Parathyroid adenoma (tissue), 2 donors: ENCODE measurements at regions not wholly inside any gene's neighbourhood (a gene's known extent, or its start where the extent isn't known, plus 50 kb on each side); places are given as distances from the start of the nearest gene placed in this dataset.

Source experiments
- H2AFZ ChIP-seq: fragments of 300-600 bp; sonication (generic); one replicate; pipeline ENCODE4 v1.7.0; 2017; ENCODE audit warnings: antibody characterized with exemption, mild to moderate bottlenecking
- H3K27ac ChIP-seq: fragments of 300-600 bp; sonication (generic); one replicate; pipeline ENCODE4 v1.7.0; 2017
- H3K27me3 ChIP-seq: fragments of 300-600 bp; sonication (generic); one replicate; pipeline ENCODE4 v1.7.0; 2017; ENCODE audit warnings: low read length; ENCODE audit not compliant: control insufficient read depth, insufficient read depth
- H3K36me3 ChIP-seq: fragments of 300-600 bp; sonication (generic); one replicate; pipeline ENCODE4 v1.7.0; 2017; ENCODE audit warnings: low read length; ENCODE audit not compliant: control insufficient read depth, insufficient read depth
- H3K4me1 ChIP-seq: fragments of 300-600 bp; sonication (generic); one replicate; pipeline ENCODE4 v1.7.0; 2017; ENCODE audit warnings: control low read depth
- H3K4me2 ChIP-seq: fragments of 300-600 bp; sonication (generic); one replicate; pipeline ENCODE4 v1.7.0; 2017; ENCODE audit warnings: low read length
- H3K4me3 ChIP-seq: fragments of 300-600 bp; sonication (generic); one replicate; pipeline ENCODE4 v1.7.0; 2017; ENCODE audit warnings: low read depth, low read length
- H3K79me2 ChIP-seq: fragments of 300-600 bp; sonication (generic); one replicate; pipeline ENCODE4 v1.7.0; 2017; ENCODE audit warnings: control low read depth
- H3K9ac ChIP-seq: fragments of 300-600 bp; sonication (generic); one replicate; pipeline ENCODE4 v1.7.0; 2017; ENCODE audit warnings: mild to moderate bottlenecking
- H3K9me3 ChIP-seq: fragments of 300-600 bp; sonication (generic); one replicate; pipeline ENCODE4 v1.7.0; 2017; ENCODE audit warnings: low read length; ENCODE audit not compliant: control insufficient read depth
- TF ChIP-seq, protein P1 (sequence below): fragments of 300-600 bp; sonication (generic); IDR thresholded peaks from one replicate; pipeline ENCODE4 v1.7.0; 2017; ENCODE audit warnings: antibody characterized with exemption, mild to moderate bottlenecking
- donor health status: primary hyperparathyroidism.

- Histone ChIP-seq H3K27ac (no peak overlapping the region), H3K4me2 (no peak overlapping the region), H3K9me3 (no peaks in the 10 kb centered on the region), H3K9ac (no peak overlapping the region), H3K79me2 (no peaks in the 10 kb centered on the region), H3K4me3 (no peak overlapping the region), H2AFZ (no peak overlapping the region), H3K4me1 (no peaks in the 10 kb centered on the region), H3K36me3 (no peaks in the 10 kb centered on the region), H3K27me3 (no peaks in the 10 kb centered on the region)
- TF ChIP-seq, protein P1, sequence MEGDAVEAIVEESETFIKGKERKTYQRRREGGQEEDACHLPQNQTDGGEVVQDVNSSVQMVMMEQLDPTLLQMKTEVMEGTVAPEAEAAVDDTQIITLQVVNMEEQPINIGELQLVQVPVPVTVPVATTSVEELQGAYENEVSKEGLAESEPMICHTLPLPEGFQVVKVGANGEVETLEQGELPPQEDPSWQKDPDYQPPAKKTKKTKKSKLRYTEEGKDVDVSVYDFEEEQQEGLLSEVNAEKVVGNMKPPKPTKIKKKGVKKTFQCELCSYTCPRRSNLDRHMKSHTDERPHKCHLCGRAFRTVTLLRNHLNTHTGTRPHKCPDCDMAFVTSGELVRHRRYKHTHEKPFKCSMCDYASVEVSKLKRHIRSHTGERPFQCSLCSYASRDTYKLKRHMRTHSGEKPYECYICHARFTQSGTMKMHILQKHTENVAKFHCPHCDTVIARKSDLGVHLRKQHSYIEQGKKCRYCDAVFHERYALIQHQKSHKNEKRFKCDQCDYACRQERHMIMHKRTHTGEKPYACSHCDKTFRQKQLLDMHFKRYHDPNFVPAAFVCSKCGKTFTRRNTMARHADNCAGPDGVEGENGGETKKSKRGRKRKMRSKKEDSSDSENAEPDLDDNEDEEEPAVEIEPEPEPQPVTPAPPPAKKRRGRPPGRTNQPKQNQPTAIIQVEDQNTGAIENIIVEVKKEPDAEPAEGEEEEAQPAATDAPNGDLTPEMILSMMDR, result no peak
Measured at GRCh38 chr3:66827726-66828125, 170.4 kb upstream of the KBTBD8 start.

DNA sequence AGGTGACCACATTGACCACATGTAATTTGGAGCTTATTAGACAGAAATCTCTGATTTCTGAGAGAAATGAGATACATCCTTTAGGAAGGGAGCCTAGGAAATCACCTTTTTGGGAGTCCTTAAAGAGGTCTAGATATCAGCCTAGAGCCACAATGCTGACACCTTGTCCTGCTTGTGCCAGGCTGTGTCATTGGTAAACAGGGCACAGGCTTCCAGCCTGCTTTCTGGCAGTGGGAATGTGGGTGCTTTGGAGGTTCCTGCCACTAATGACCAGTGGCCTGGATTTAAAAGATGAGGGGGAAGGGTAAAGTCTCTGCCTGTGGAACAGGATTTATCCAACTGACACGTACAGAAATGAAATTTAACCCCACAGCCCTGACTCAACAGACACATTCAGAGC is 169.8 kb upstream of the KBTBD8 start:
- H3K9me3 ChIP-seq, result no peaks in the 10 kb centered on the region
- no peaks in the 10 kb centered on the region for H3K27me3 ChIP-seq
- H3K27ac ChIP-seq, result no peak overlapping the region
- no peak overlapping the region for H3K9ac ChIP-seq
- H2AFZ ChIP-seq, result no peak overlapping the region
- TF ChIP-seq, protein P1, result no peak
- no peaks in the 10 kb centered on the region for H3K4me1 ChIP-seq
- H3K4me2 ChIP-seq, result no peak overlapping the region
- no peak overlapping the region for H3K4me3 ChIP-seq
- no peaks in the 10 kb centered on the region for H3K36me3 ChIP-seq
- no peaks in the 10 kb centered on the region for H3K79me2 ChIP-seq

- Histone ChIP-seq H3K4me2 (no peak overlapping the region), H3K4me3 (no peak overlapping the region), H3K9ac (no peak overlapping the region), H3K36me3 (no peaks in the 10 kb centered on the region), H3K27ac (no peak overlapping the region), H3K4me1 (no peaks in the 10 kb centered on the region), H2AFZ (no peak overlapping the region), H3K9me3 (no peaks in the 10 kb centered on the region), H3K79me2 (no peaks in the 10 kb centered on the region), H3K27me3 (no peaks in the 10 kb centered on the region)
- TF ChIP-seq, protein P1, result no peak
Measured at GRCh38 chr3:66830301-66830700, 167.8 kb upstream of the KBTBD8 start.

GRCh38 chr3:66831931-66832330 is 166.2 kb upstream of the KBTBD8 start:
- H2AFZ ChIP-seq, result no peak overlapping the region
- no peaks in the 10 kb centered on the region for H3K4me1 ChIP-seq
- H3K4me2 ChIP-seq, result no peak overlapping the region
- no peaks in the 10 kb centered on the region for H3K9me3 ChIP-seq
- H3K79me2 ChIP-seq, result no peaks in the 10 kb centered on the region
- no peak overlapping the region for H3K9ac ChIP-seq
- H3K36me3 ChIP-seq, result no peaks in the 10 kb centered on the region
- TF ChIP-seq, protein P1, result no peak
- no peak overlapping the region for H3K27ac ChIP-seq
- H3K4me3 ChIP-seq, result no peak overlapping the region
- no peaks in the 10 kb centered on the region for H3K27me3 ChIP-seq

DNA sequence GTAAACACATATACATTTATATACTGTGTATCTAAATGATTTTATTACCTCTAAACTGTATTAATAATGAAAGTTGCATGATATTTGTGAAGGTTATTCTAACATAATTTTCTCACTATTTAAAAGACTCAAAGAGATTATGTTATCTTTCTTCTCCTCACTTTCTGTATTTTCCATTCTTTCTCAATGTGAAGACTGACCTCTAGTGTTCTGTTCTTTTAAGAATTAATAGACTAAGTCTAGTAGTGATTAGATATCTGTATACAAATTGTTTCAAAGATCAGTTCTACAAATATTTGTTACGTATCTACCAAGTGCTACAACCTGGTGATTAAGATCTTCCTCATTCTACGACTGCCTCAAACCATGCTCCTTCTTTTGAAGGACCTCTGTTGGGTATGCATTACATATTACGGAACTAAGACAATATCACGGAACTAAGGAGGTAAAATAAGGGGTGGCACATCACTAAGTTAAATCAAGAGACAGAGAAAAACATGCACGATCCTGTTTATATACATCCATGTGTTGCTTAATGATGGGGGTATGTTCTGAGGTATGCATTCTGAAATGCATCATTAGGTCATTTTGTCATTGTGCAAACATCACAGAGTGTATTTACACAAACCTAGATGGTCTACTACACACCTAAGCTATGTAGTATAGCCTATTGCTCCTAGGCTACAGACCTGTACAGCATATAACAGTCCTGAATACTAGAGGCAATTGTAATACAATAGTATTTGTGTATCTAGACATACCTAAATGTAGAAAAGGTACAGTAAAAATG is 161.5 kb upstream of the KBTBD8 start:
- no peaks in the 10 kb centered on the region for H3K27me3 ChIP-seq
- no peaks in the 10 kb centered on the region for H3K36me3 ChIP-seq
- H3K27ac ChIP-seq, result no peak overlapping the region
- no peak overlapping the region for H3K4me2 ChIP-seq
- no peak overlapping the region for H3K4me3 ChIP-seq
- no peaks in the 10 kb centered on the region for H3K9me3 ChIP-seq
- TF ChIP-seq, protein P1, result no peak
- H3K79me2 ChIP-seq, result no peaks in the 10 kb centered on the region
- no peak overlapping the region for H3K9ac ChIP-seq
- no peaks in the 10 kb centered on the region for H3K4me1 ChIP-seq
- no peak overlapping the region for H2AFZ ChIP-seq
